H9 (cell line): ENCODE measurements at regions not wholly inside any gene's neighbourhood (a gene's known extent, or its start where the extent isn't known, plus 50 kb on each side); places are given as distances from the start of the nearest gene placed in this dataset.

Source experiments
- DNase-seq: peaks from one replicate; pipeline ENCODE4 v3.0.0-alpha.2; 2017
- H2AFZ ChIP-seq: one replicate; pipeline ENCODE4 v1.6.1; 2013; ENCODE audit warnings: mild to moderate bottlenecking, low read length, control low read depth, moderate library complexity
- H2AK5ac ChIP-seq: 2 replicates; pipeline ENCODE4 v1.6.1; 2013; ENCODE audit warnings: low read length, control low read depth, mixed read lengths; ENCODE audit not compliant: insufficient read length
- H2BK120ac ChIP-seq: one replicate; pipeline ENCODE4 v1.6.1; 2013; ENCODE audit warnings: low read depth, mild to moderate bottlenecking, low read length, control low read depth, inconsistent platforms; ENCODE audit not compliant: poor library complexity, severe bottlenecking
- H2BK12ac ChIP-seq: 2 replicates; pipeline ENCODE4 v1.6.1; 2013; ENCODE audit warnings: low read length, control low read depth, mixed read lengths, low read depth; ENCODE audit not compliant: insufficient read length
- H2BK15ac ChIP-seq: 2 replicates; pipeline ENCODE4 v1.6.1; 2013; ENCODE audit warnings: low read depth, low read length, control low read depth
- H2BK20ac ChIP-seq: one replicate; pipeline ENCODE4 v1.6.1; 2013; ENCODE audit warnings: low read depth, mild to moderate bottlenecking, low read length, control low read depth, inconsistent platforms; ENCODE audit not compliant: poor library complexity, severe bottlenecking
- H2BK5ac ChIP-seq: 2 replicates; pipeline ENCODE4 v1.6.1; 2013; ENCODE audit warnings: low read length, control low read depth, mixed read lengths; ENCODE audit not compliant: insufficient read length
- H3K14ac ChIP-seq: 2 replicates; pipeline ENCODE4 v1.6.1; 2013; ENCODE audit warnings: low read length, control low read depth; ENCODE audit not compliant: insufficient read depth
- H3K18ac ChIP-seq: 2 replicates; pipeline ENCODE4 v1.6.1; 2013; ENCODE audit warnings: low read depth, mild to moderate bottlenecking, mixed read lengths, low read length, control low read depth; ENCODE audit not compliant: insufficient read length
- H3K23ac ChIP-seq: 2 replicates; pipeline ENCODE4 v1.6.1; 2013; ENCODE audit warnings: low read length, control low read depth, mixed read lengths, low read depth; ENCODE audit not compliant: insufficient read length
- H3K23me2 ChIP-seq: 2 replicates; pipeline ENCODE4 v1.6.1; 2013; ENCODE audit warnings: low read depth, mild to moderate bottlenecking, mixed read lengths, low read length, control low read depth; ENCODE audit not compliant: insufficient read length, poor library complexity, severe bottlenecking
- H3K27ac ChIP-seq: 2 replicates; pipeline ENCODE4 v1.5.1; 2013; ENCODE audit warnings: low read length, control low read depth, mixed read lengths, low read depth; ENCODE audit not compliant: insufficient read length
- H3K27me3 ChIP-seq: 2 replicates; pipeline ENCODE4 v1.6.1; 2013; ENCODE audit warnings: low read length, control low read depth, inconsistent platforms; ENCODE audit not compliant: insufficient read depth
- H3K4ac ChIP-seq: 2 replicates; pipeline ENCODE4 v1.6.1; 2013; ENCODE audit warnings: low read depth, mild to moderate bottlenecking, control low read depth, inconsistent platforms, low read length, moderate library complexity
- H3K4me1 ChIP-seq: 2 replicates; pipeline ENCODE4 v1.6.1; 2013; ENCODE audit warnings: low read length, control low read depth, inconsistent platforms; ENCODE audit not compliant: insufficient read depth
- H3K4me2 ChIP-seq: 2 replicates; pipeline ENCODE4 v1.6.1; 2013; ENCODE audit warnings: low read length, control low read depth, mixed read lengths; ENCODE audit not compliant: insufficient read length, insufficient read depth
- H3K56ac ChIP-seq: 2 replicates; pipeline ENCODE4 v1.6.1; 2013; ENCODE audit warnings: low read depth, mild to moderate bottlenecking, mixed read lengths, low read length, control low read depth; ENCODE audit not compliant: insufficient read length
- H3K79me1 ChIP-seq: 2 replicates; pipeline ENCODE4 v1.6.1; 2013; ENCODE audit warnings: low read depth, mild to moderate bottlenecking, moderate library complexity, low read length, control low read depth, inconsistent platforms; ENCODE audit not compliant: insufficient read depth, poor library complexity, severe bottlenecking
- H3K79me2 ChIP-seq: 2 replicates; pipeline ENCODE4 v1.6.1; 2013; ENCODE audit warnings: low read length, control low read depth, inconsistent platforms; ENCODE audit not compliant: insufficient read depth
- H3K9ac ChIP-seq: 2 replicates; pipeline ENCODE4 v1.6.1; 2013; ENCODE audit warnings: low read length, control low read depth, mixed read lengths; ENCODE audit not compliant: insufficient read length; ENCODE audit errors: extremely low read depth
- H3K9me3 ChIP-seq: one replicate; pipeline ENCODE4 v1.6.1; 2013; ENCODE audit warnings: low read depth, low read length, inconsistent platforms; ENCODE audit not compliant: control insufficient read depth
- H3T11ph ChIP-seq: one replicate; pipeline ENCODE4 v1.6.1; 2013; ENCODE audit warnings: mild to moderate bottlenecking, low read length, control low read depth, inconsistent platforms
- H4K20me1 ChIP-seq: one replicate; pipeline ENCODE4 v1.6.1; 2013; ENCODE audit not compliant: control insufficient read depth, insufficient read length, insufficient read depth
- H4K5ac ChIP-seq: 2 replicates; pipeline ENCODE4 v1.6.1; 2013; ENCODE audit warnings: low read depth, mild to moderate bottlenecking, mixed read lengths, low read length, control low read depth; ENCODE audit not compliant: insufficient read length
- H4K8ac ChIP-seq: replicated peaks from 2 replicates; pipeline ENCODE4 v1.6.1; 2013; ENCODE audit warnings: low read length, control low read depth, mixed read lengths, low read depth; ENCODE audit not compliant: insufficient read length
- H4K91ac ChIP-seq: 2 replicates; pipeline ENCODE4 v1.6.1; 2013; ENCODE audit warnings: low read depth, mild to moderate bottlenecking, moderate library complexity, mixed read lengths, low read length, control low read depth; ENCODE audit not compliant: insufficient read length
- H3K27ac Mint-ChIP-seq, 3 experiments: 2 replicates in 2 of 3; 3 replicates in 1 of 3; pipeline ENCODE4 v1.8.0; 2020 to 2021; ENCODE audit warnings: mixed read lengths in 3 of 3, mild to moderate bottlenecking in 1 of 3, moderate library complexity in 1 of 3
- H3K27me3 Mint-ChIP-seq: 2 replicates; pipeline ENCODE4 v1.8.0; 2021; ENCODE audit warnings: low read depth, mild to moderate bottlenecking, moderate library complexity, mixed read lengths
- H3K36me3 Mint-ChIP-seq, 3 experiments: 2 replicates in 2 of 3; 3 replicates in 1 of 3; pipeline ENCODE4 v1.8.0; 2020 to 2021; ENCODE audit warnings: low read depth in 3 of 3, mixed read lengths in 3 of 3; ENCODE audit not compliant: insufficient read depth in 1 of 3
- H3K4me1 Mint-ChIP-seq, 2 experiments: 2 replicates each; pipeline ENCODE4 v1.8.0; 2020; ENCODE audit warnings: mixed read lengths in 2 of 2
- H3K4me3 Mint-ChIP-seq, 2 experiments: 2 replicates in 1 of 2; 3 replicates in 1 of 2; pipeline ENCODE4 v1.8.0; 2020 to 2021; ENCODE audit warnings: mild to moderate bottlenecking in 2 of 2, mixed read lengths in 2 of 2, moderate library complexity in 1 of 2
- H3K9me3 Mint-ChIP-seq, 2 experiments: 2 replicates in 1 of 2; 3 replicates in 1 of 2; pipeline ENCODE4 v1.8.0; 2020; ENCODE audit warnings: mild to moderate bottlenecking in 2 of 2, mixed read lengths in 2 of 2, moderate library complexity in 1 of 2
- WGBS: extraction: QIAGEN DNeasy Blood & Tissue Kit; methylation state at CpG from one replicate; pipeline ENCODE4 v1.1.7; 2013; ENCODE audit warnings: missing lambda C conversion rate, low lambda C conversion rate, mixed read lengths; ENCODE audit not compliant: insufficient read length; ENCODE audit errors: extremely low coverage; 5-methylcytosine and 5-hydroxymethylcytosine counted together
- TF ChIP-seq, protein P1 (sequence below): fragments of 200-600 bp; sonication (generic); conservative IDR thresholded peaks from 3 replicates; pipeline ENCODE4 v1.8.0; 2021; ENCODE audit warnings: antibody characterized with exemption, mild to moderate bottlenecking

DNA sequence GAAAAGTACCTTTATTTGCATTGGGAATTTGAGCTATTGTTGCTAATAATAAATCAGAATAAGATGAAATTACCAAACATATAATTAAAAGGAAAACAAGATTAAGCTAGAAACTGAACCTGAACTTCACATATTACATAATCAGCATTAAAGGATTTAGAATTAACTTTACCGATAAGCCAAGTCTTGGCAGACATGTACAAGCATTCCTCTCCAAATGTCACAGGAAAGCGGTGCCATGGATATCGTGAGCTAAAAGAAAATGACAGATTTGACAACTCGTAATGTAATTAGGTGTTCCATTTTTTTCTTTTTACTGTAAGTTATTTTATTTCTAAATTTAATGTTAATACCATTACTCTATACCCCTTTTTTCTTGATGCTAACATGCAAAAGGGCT lies 55.1 kb upstream of the CD302 start:
- Histone ChIP-seq H4K8ac (no peak overlapping the region), H2BK20ac (no peak overlapping the region), H3K79me1 (no peaks in the 10 kb centered on the region), H3K4me1 (no peaks in the 10 kb centered on the region), H3K18ac (no peak overlapping the region), H3K27ac (no peak overlapping the region), H2BK5ac (no peak overlapping the region), H3T11ph (no peak overlapping the region), H3K9me3 (no peaks in the 10 kb centered on the region), H2BK12ac (no peak overlapping the region), H4K5ac (no peak overlapping the region), H3K23ac (no peak overlapping the region), H3K9ac (no peak overlapping the region), H3K23me2 (no peaks in the 10 kb centered on the region), H2AFZ (no peak overlapping the region), H3K27me3 (no peaks in the 10 kb centered on the region), H4K20me1 (no peaks in the 10 kb centered on the region), H3K4me2 (no peak overlapping the region), H3K4ac (no peak overlapping the region), H3K56ac (no peak overlapping the region), H2BK120ac (no peak overlapping the region), H3K14ac (no peak overlapping the region), H2AK5ac (no peak overlapping the region), H3K79me2 (no peaks in the 10 kb centered on the region), H2BK15ac (no peak overlapping the region), H4K91ac (no peak overlapping the region)
- H3K27me3 Mint-ChIP-seq: no peaks in the 10 kb centered on the region
- TF ChIP-seq, protein P1, sequence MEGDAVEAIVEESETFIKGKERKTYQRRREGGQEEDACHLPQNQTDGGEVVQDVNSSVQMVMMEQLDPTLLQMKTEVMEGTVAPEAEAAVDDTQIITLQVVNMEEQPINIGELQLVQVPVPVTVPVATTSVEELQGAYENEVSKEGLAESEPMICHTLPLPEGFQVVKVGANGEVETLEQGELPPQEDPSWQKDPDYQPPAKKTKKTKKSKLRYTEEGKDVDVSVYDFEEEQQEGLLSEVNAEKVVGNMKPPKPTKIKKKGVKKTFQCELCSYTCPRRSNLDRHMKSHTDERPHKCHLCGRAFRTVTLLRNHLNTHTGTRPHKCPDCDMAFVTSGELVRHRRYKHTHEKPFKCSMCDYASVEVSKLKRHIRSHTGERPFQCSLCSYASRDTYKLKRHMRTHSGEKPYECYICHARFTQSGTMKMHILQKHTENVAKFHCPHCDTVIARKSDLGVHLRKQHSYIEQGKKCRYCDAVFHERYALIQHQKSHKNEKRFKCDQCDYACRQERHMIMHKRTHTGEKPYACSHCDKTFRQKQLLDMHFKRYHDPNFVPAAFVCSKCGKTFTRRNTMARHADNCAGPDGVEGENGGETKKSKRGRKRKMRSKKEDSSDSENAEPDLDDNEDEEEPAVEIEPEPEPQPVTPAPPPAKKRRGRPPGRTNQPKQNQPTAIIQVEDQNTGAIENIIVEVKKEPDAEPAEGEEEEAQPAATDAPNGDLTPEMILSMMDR: no peak
- no peaks in the 10 kb centered on the region for H3K36me3 Mint-ChIP-seq
- peaks cover 3 to 10% of the 10 kb centered on the region in 2 experiments for H3K4me1 Mint-ChIP-seq
- H3K27ac Mint-ChIP-seq: no peak overlapping the region
- no CpG with 5 or more reads among the region's 4 CpGs for WGBS
- H3K9me3 Mint-ChIP-seq: no peaks in the 10 kb centered on the region
- H3K4me3 Mint-ChIP-seq: no peak overlapping the region
- no peak for DNase-seq
